H1 (cell line): ENCODE measurements at regions not wholly inside any gene's neighbourhood (a gene's known extent, or its start where the extent isn't known, plus 50 kb on each side); places are given as distances from the start of the nearest gene placed in this dataset.

ENCODE experiments used
- CTCF ChIA-PET: fragments of 300-600 bp; sonication (Branson Sonifier 250); formaldehyde crosslinking; loops from one replicate; lab custom pipeline; 2021; ENCODE audit not compliant: partially characterized antibody; lab: Charles Lee
- POLR2A ChIA-PET: fragments of 300-600 bp; sonication (Branson Sonifier 250); formaldehyde crosslinking; loops from one replicate; lab custom pipeline; 2021; ENCODE audit warnings: inconsistent platforms; ENCODE audit not compliant: partially characterized antibody; lab: Charles Lee
- DNase-seq, 2 experiments: peaks; one replicate each; pipeline versions ENCODE4 v3.0.0 to v3.0.0-alpha.2; 2010 to 2022; ENCODE audit warnings: low spot score in 2 of 2, low read depth in 1 of 2, mixed read lengths in 1 of 2
- FAIRE-seq: peaks from 2 replicates; lab custom pipeline; 2011; peaks lifted over from hg19 to GRCh38; lab: Jason Lieb, UNC
- H2AFZ ChIP-seq: 2 replicates; pipeline ENCODE4 v1.8.1; 2012; ENCODE audit warnings: low read length, inconsistent platforms
- H2AK5ac ChIP-seq: 2 replicates; pipeline ENCODE4 v1.6.1; 2013; ENCODE audit warnings: low read depth, low read length
- H2BK120ac ChIP-seq: replicated peaks from 2 replicates; pipeline ENCODE3; 2013; ENCODE audit warnings: low read depth, low read length, inconsistent platforms
- H2BK12ac ChIP-seq: 2 replicates; pipeline ENCODE4 v1.6.1; 2013; ENCODE audit warnings: low read depth, low read length
- H2BK15ac ChIP-seq: 2 replicates; pipeline ENCODE4 v1.6.1; 2013; ENCODE audit warnings: low read length
- H2BK20ac ChIP-seq: 2 replicates; pipeline ENCODE4 v1.6.1; 2013; ENCODE audit warnings: low read length
- H2BK5ac ChIP-seq: 2 replicates; pipeline ENCODE4 v1.6.1; 2013; ENCODE audit warnings: low read depth, low read length
- H3K14ac ChIP-seq: 2 replicates; pipeline ENCODE4 v1.6.1; 2013; ENCODE audit warnings: inconsistent platforms; ENCODE audit not compliant: insufficient read length
- H3K18ac ChIP-seq: 2 replicates; pipeline ENCODE4 v1.6.1; 2013; ENCODE audit warnings: low read length; ENCODE audit errors: extremely low read depth
- H3K23ac ChIP-seq: 2 replicates; pipeline ENCODE4 v1.6.1; 2013; ENCODE audit warnings: inconsistent platforms; ENCODE audit not compliant: insufficient read length
- H3K23me2 ChIP-seq: 2 replicates; pipeline ENCODE4 v1.6.1; 2013; ENCODE audit warnings: low read depth, low read length
- H3K27ac ChIP-seq: 2 replicates; pipeline ENCODE4 v1.6.1; 2011; ENCODE audit warnings: low read depth, low read length, inconsistent platforms
- H3K27me3 ChIP-seq, 4 experiments: replicated peaks in 1 of 4; 1 replicate in 1 of 4; 2 replicates in 3 of 4; pipeline versions ENCODE4 v1.6.1 to v1.8.1; 2011 to 2013; ENCODE audit warnings: low read length in 3 of 4, mild to moderate bottlenecking in 3 of 4, inconsistent platforms in 2 of 4, mixed read lengths in 2 of 4, moderate library complexity in 1 of 4; ENCODE audit not compliant: control insufficient read depth in 3 of 4, insufficient read depth in 3 of 4; ENCODE audit errors: extremely low read depth in 1 of 4
- H3K36me3 ChIP-seq, 4 experiments: 2 replicates each; pipeline versions ENCODE4 v1.6.1 to v1.8.1; 2011 to 2013; ENCODE audit warnings: mild to moderate bottlenecking in 4 of 4, low read length in 3 of 4, moderate library complexity in 2 of 4, control low read depth in 1 of 4, inconsistent platforms in 1 of 4; ENCODE audit not compliant: insufficient read depth in 4 of 4, control insufficient read depth in 2 of 4
- H3K4ac ChIP-seq: replicated peaks from 2 replicates; pipeline ENCODE3; 2013; ENCODE audit warnings: low read length, low read depth, mixed read lengths, inconsistent platforms; ENCODE audit not compliant: insufficient read length
- H3K4me1 ChIP-seq, 4 experiments: replicated peaks in 1 of 4; 1 replicate in 1 of 4; 2 replicates in 3 of 4; pipeline versions ENCODE4 v1.6.1 to v1.8.1; 2011 to 2013; ENCODE audit warnings: low read length in 3 of 4, inconsistent platforms in 2 of 4, mixed read lengths in 1 of 4; ENCODE audit not compliant: insufficient read depth in 4 of 4, control insufficient read depth in 3 of 4
- H3K4me2 ChIP-seq, 2 experiments: 2 replicates each; pipeline versions ENCODE4 v1.6.1 to v1.8.1; 2011 to 2013; ENCODE audit warnings: low read depth in 2 of 2, low read length in 2 of 2, control low read depth in 1 of 2, inconsistent platforms in 1 of 2, mild to moderate bottlenecking in 1 of 2; ENCODE audit not compliant: insufficient read depth in 1 of 2
- H3K4me3 ChIP-seq, 4 experiments: fragments of 200-600, 300-600 bp in 1 of 4; sonication (generic), shearing (Covaris generic), sonication (Bioruptor Twin) in 1 of 4; 2 replicates each; pipeline versions ENCODE4 v1.5.1 to v1.8.1; 2011 to 2016; ENCODE audit warnings: low read length in 4 of 4, low read depth in 3 of 4, control low read depth in 2 of 4, inconsistent platforms in 2 of 4, mild to moderate bottlenecking in 2 of 4, mixed read lengths in 1 of 4, moderate library complexity in 1 of 4; ENCODE audit not compliant: insufficient read depth in 2 of 4; ENCODE audit errors: extremely low read depth in 1 of 4
- H3K56ac ChIP-seq: replicated peaks from 2 replicates; pipeline ENCODE3; 2013; ENCODE audit warnings: low read depth, mild to moderate bottlenecking, mixed read lengths, low read length, inconsistent platforms; ENCODE audit not compliant: insufficient read length
- H3K79me1 ChIP-seq: 2 replicates; pipeline ENCODE4 v1.6.1; 2013; ENCODE audit warnings: low read depth, low read length, control low read depth
- H3K79me2 ChIP-seq, 2 experiments: 2 replicates each; pipeline versions ENCODE4 v1.6.1 to v1.8.1; 2012 to 2013; ENCODE audit warnings: low read length in 2 of 2, mild to moderate bottlenecking in 2 of 2, inconsistent platforms in 1 of 2; ENCODE audit not compliant: insufficient read depth in 2 of 2, control insufficient read depth in 1 of 2
- H3K9ac ChIP-seq, 4 experiments: replicated peaks in 1 of 4; 1 replicate in 1 of 4; 2 replicates in 3 of 4; pipeline versions ENCODE4 v1.6.1 to v1.8.1; 2011 to 2013; ENCODE audit warnings: low read depth in 3 of 4, low read length in 3 of 4, control low read depth in 2 of 4, mild to moderate bottlenecking in 2 of 4, moderate library complexity in 2 of 4, inconsistent platforms in 1 of 4; ENCODE audit errors: extremely low read depth in 1 of 4
- H3K9me3 ChIP-seq, 2 experiments: 2 replicates each; pipeline versions ENCODE4 v1.6.1 to v1.8.1; 2012 to 2013; ENCODE audit warnings: mild to moderate bottlenecking in 2 of 2, moderate library complexity in 2 of 2, control low read depth in 1 of 2, inconsistent platforms in 1 of 2, low read depth in 1 of 2, low read length in 1 of 2, mixed read lengths in 1 of 2; ENCODE audit not compliant: insufficient read depth in 2 of 2
- H4K20me1 ChIP-seq, 2 experiments: replicated peaks in 1 of 2; 2 replicates each; pipeline versions ENCODE3 to v1.8.1; 2011 to 2013; ENCODE audit warnings: inconsistent platforms in 2 of 2, low read length in 2 of 2, mild to moderate bottlenecking in 1 of 2; ENCODE audit not compliant: insufficient read depth in 2 of 2, control insufficient read depth in 1 of 2
- H4K5ac ChIP-seq: 2 replicates; pipeline ENCODE4 v1.6.1; 2013; ENCODE audit warnings: low read length, low read depth, mixed read lengths, inconsistent platforms; ENCODE audit not compliant: insufficient read length
- H4K8ac ChIP-seq: 2 replicates; pipeline ENCODE4 v1.8.0; 2013; ENCODE audit warnings: mild to moderate bottlenecking, moderate library complexity, low read length, inconsistent platforms; ENCODE audit not compliant: insufficient read depth; ENCODE audit errors: extremely low read depth
- H4K91ac ChIP-seq: replicated peaks from 2 replicates; pipeline ENCODE3; 2013; ENCODE audit warnings: low read length, mixed read lengths, inconsistent platforms; ENCODE audit not compliant: insufficient read length
- BACH1 ChIP-seq: IDR thresholded peaks from 2 replicates; pipeline ENCODE4 v1.6.1; 2012; ENCODE audit warnings: low read length, improper control_type of control experiment
- BRCA1 ChIP-seq: IDR thresholded peaks from 2 replicates; pipeline ENCODE4 v1.6.1; 2012; ENCODE audit warnings: low read depth, low read length, improper control_type of control experiment
- CEBPB ChIP-seq: IDR thresholded peaks from 2 replicates; pipeline ENCODE4 v1.6.1; 2012; ENCODE audit warnings: low read depth, low read length
- CHD2 ChIP-seq: IDR thresholded peaks from 2 replicates; pipeline ENCODE4 v1.6.1; 2012; ENCODE audit warnings: low read length, improper control_type of control experiment
- CREB1 ChIP-seq: IDR thresholded peaks from 2 replicates; pipeline ENCODE4 v1.6.1; 2012; ENCODE audit warnings: inconsistent platforms
- EGR1 ChIP-seq: IDR thresholded peaks from 2 replicates; pipeline ENCODE4 v1.6.1; 2011; ENCODE audit warnings: low read depth, low read length, borderline replicate concordance
- HDAC6 ChIP-seq: IDR thresholded peaks from one replicate; pipeline ENCODE4 v1.7.1; 2012; ENCODE audit warnings: low read depth, mild to moderate bottlenecking, inconsistent platforms, low read length, moderate library complexity
- JUN ChIP-seq: IDR thresholded peaks from 2 replicates; pipeline ENCODE4 v1.6.1; 2011; ENCODE audit warnings: low read depth, mild to moderate bottlenecking, improper control_type of control experiment, low read length
- JUND ChIP-seq: IDR thresholded peaks from 2 replicates; pipeline ENCODE4 v1.6.1; 2011; ENCODE audit warnings: mild to moderate bottlenecking, improper control_type of control experiment, low read length
- KDM5A ChIP-seq: fragments of 200-600 bp; IDR thresholded peaks from 2 replicates; pipeline ENCODE4 v1.7.1; 2012; ENCODE audit warnings: mild to moderate bottlenecking, low read length, inconsistent platforms, mixed read lengths
- NRF1 ChIP-seq: IDR thresholded peaks from 2 replicates; pipeline ENCODE4 v1.6.1; 2011; ENCODE audit warnings: mild to moderate bottlenecking, low read depth, low read length, improper control_type of control experiment
- RXRA ChIP-seq: IDR thresholded peaks from 2 replicates; pipeline ENCODE4 v1.6.1; 2011; ENCODE audit warnings: low read depth, mild to moderate bottlenecking, low read length, moderate library complexity; ENCODE audit not compliant: insufficient read depth
- SIN3A ChIP-seq, 2 experiments: IDR thresholded peaks in 1 of 2; conservative IDR thresholded peaks in 1 of 2; 2 replicates each; pipeline ENCODE4 v1.6.1; 2011 to 2012; ENCODE audit warnings: low read length in 2 of 2, improper control_type of control experiment in 1 of 2, low read depth in 1 of 2, mild to moderate bottlenecking in 1 of 2
- SIRT6 ChIP-seq: IDR thresholded peaks from one replicate; pipeline ENCODE4 v1.7.1; 2012; ENCODE audit warnings: low read length, inconsistent platforms
- SUZ12 ChIP-seq: fragments of 200-600 bp; sonication (generic); IDR thresholded peaks from 2 replicates; pipeline ENCODE4 v1.6.1; 2012; ENCODE audit warnings: mild to moderate bottlenecking, inconsistent platforms, low read length, moderate library complexity, mixed read lengths
- TF ChIP-seq, protein P1 (sequence below): IDR thresholded peaks from 2 replicates; pipeline ENCODE4 v1.6.1; 2012; ENCODE audit warnings: inconsistent platforms

GRCh38 chr7:91668217-91668616 lies 212.3 kb downstream of the MTERF1 start:
- Histone ChIP-seq H4K91ac (no peak overlapping the region), H2AK5ac (no peak overlapping the region), H2BK20ac (no peak overlapping the region), H3K23ac (no peak overlapping the region), H3K4me2 (no peak overlapping the region), H3K4me3 (no peak overlapping the region), H3K79me2 (no peaks in the 10 kb centered on the region), H2BK15ac (no peak overlapping the region), H3K18ac (no peak overlapping the region), H2BK12ac (no peak overlapping the region), H4K20me1 (no peaks in the 10 kb centered on the region), H3K14ac (no peak overlapping the region), H3K23me2 (no peaks in the 10 kb centered on the region), H3K9ac (no peak overlapping the region), H3K56ac (no peak overlapping the region), H3K79me1 (no peaks in the 10 kb centered on the region), H2AFZ (no peak overlapping the region), H4K8ac (no peak overlapping the region), H2BK120ac (no peak overlapping the region), H3K36me3 (no peaks in the 10 kb centered on the region), H3K27me3 (no peaks in the 10 kb centered on the region), H2BK5ac (no peak overlapping the region), H3K4me1 (no peaks in the 10 kb centered on the region), H3K27ac (no peak overlapping the region), H3K4ac (no peak overlapping the region), H3K9me3 (no peaks in the 10 kb centered on the region), H4K5ac (no peak overlapping the region)
- POLR2A ChIA-PET = no interaction called here
- DNase-seq = no peak
- TF ChIP-seq BRCA1 = no peak
- TF ChIP-seq SIN3A (conservative IDR thresholded peaks at IDR 0.05 in 1 of 2, IDR thresholded peaks at IDR 0.05 in 1 of 2; ENCODE audit: low read depth in 1 of 2, low read length in 2 of 2) = no peak
- TF ChIP-seq, protein P1, sequence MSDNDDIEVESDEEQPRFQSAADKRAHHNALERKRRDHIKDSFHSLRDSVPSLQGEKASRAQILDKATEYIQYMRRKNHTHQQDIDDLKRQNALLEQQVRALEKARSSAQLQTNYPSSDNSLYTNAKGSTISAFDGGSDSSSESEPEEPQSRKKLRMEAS = no peak
- TF ChIP-seq NRF1 = no peak
- TF ChIP-seq CREB1 = no peak
- no peak for TF ChIP-seq CEBPB
- TF ChIP-seq KDM5A = no peak
- no peak for TF ChIP-seq SIRT6
- TF ChIP-seq EGR1 = no peak
- no peak for TF ChIP-seq JUND
- no peak for TF ChIP-seq SUZ12
- no peak for TF ChIP-seq BACH1
- no peak for TF ChIP-seq RXRA
- no peak for TF ChIP-seq HDAC6
- no peak for TF ChIP-seq JUN
- TF ChIP-seq CHD2 = no peak
- FAIRE-seq = no peak
- CTCF ChIA-PET = no interaction called here
